Common myeloid progenitor, CD34-positive (primary cell): ENCODE measurements at regions not wholly inside any gene's neighbourhood (a gene's known extent, or its start where the extent isn't known, plus 50 kb on each side); places are given as distances from the start of the nearest gene placed in this dataset.

Experiments used
- CTCF ChIA-PET: fragments of 350-600 bp; sonication (Branson Sonifier 250); formaldehyde crosslinking; loops from one replicate; lab custom pipeline; 2021; ENCODE audit warnings: antibody characterized with exemption; lab: Charles Lee
- POLR2A ChIA-PET: fragments of 350-600 bp; sonication (Branson Sonifier 250); formaldehyde crosslinking; loops from one replicate; lab custom pipeline; 2021; ENCODE audit warnings: antibody characterized with exemption; lab: Charles Lee
- DNase-seq, 3 donors: peaks; one replicate each; pipeline versions ENCODE4 v3.0.0 to v3.0.0-alpha.2; 2013
- H3K27ac ChIP-seq, 2 experiments: 1 replicate in 1 of 2; 2 replicates in 1 of 2; pipeline ENCODE4 v1.7.0; 2013; ENCODE audit warnings: inconsistent platforms in 2 of 2, low read length in 2 of 2, mild to moderate bottlenecking in 2 of 2, low read depth in 1 of 2, moderate library complexity in 1 of 2; ENCODE audit not compliant: severe bottlenecking in 2 of 2, insufficient read depth in 1 of 2, poor library complexity in 1 of 2
- H3K27me3 ChIP-seq, 5 experiments: replicated peaks in 2 of 5; 1 replicate in 3 of 5; 2 replicates in 2 of 5; pipeline versions ENCODE4 v1.6.1 to v1.7.0; 2013; ENCODE audit warnings: low read length in 4 of 5, mild to moderate bottlenecking in 2 of 5, moderate library complexity in 2 of 5, inconsistent platforms in 1 of 5; ENCODE audit not compliant: insufficient read depth in 5 of 5, control insufficient read depth in 4 of 5
- H3K36me3 ChIP-seq, 4 experiments: 1 replicate in 2 of 4; 2 replicates in 2 of 4; pipeline versions ENCODE4 v1.6.1 to v1.7.0; 2013; ENCODE audit warnings: low read length in 3 of 4, control low read depth in 1 of 4, mild to moderate bottlenecking in 1 of 4; ENCODE audit not compliant: control insufficient read depth in 4 of 4, insufficient read depth in 4 of 4
- H3K4me1 ChIP-seq, 4 experiments: 1 replicate in 3 of 4; 2 replicates in 1 of 4; pipeline versions ENCODE4 v1.6.1 to v1.7.1; 2013; ENCODE audit warnings: low read length in 3 of 4, mild to moderate bottlenecking in 3 of 4, control low read depth in 1 of 4, inconsistent platforms in 1 of 4, moderate library complexity in 1 of 4; ENCODE audit not compliant: control insufficient read depth in 4 of 4, insufficient read depth in 4 of 4; ENCODE audit errors: control extremely low read depth in 1 of 4
- H3K4me3 ChIP-seq, 7 experiments: 1 replicate in 4 of 7; 2 replicates in 3 of 7; pipeline versions ENCODE4 v1.5.1 to v1.7.0; 2013; ENCODE audit warnings: mild to moderate bottlenecking in 7 of 7, low read length in 6 of 7, moderate library complexity in 6 of 7, inconsistent platforms in 2 of 7, low read depth in 2 of 7, control low read depth in 1 of 7; ENCODE audit not compliant: insufficient read depth in 4 of 7, control insufficient read depth in 1 of 7; ENCODE audit errors: extremely low read depth in 1 of 7
- H3K9me3 ChIP-seq, 5 experiments: 1 replicate in 4 of 5; 2 replicates in 1 of 5; pipeline versions ENCODE4 v1.6.1 to v1.7.1; 2013; ENCODE audit warnings: low read length in 4 of 5, mild to moderate bottlenecking in 2 of 5, inconsistent platforms in 1 of 5, low read depth in 1 of 5, moderate library complexity in 1 of 5; ENCODE audit not compliant: control insufficient read depth in 4 of 5, insufficient read depth in 2 of 5; ENCODE audit errors: control extremely low read depth in 1 of 5
- WGBS: methylation state at CpG from one replicate; pipeline ENCODE4 v1.1.5; 2013; ENCODE audit not compliant: insufficient coverage; 5-methylcytosine and 5-hydroxymethylcytosine counted together

DNA sequence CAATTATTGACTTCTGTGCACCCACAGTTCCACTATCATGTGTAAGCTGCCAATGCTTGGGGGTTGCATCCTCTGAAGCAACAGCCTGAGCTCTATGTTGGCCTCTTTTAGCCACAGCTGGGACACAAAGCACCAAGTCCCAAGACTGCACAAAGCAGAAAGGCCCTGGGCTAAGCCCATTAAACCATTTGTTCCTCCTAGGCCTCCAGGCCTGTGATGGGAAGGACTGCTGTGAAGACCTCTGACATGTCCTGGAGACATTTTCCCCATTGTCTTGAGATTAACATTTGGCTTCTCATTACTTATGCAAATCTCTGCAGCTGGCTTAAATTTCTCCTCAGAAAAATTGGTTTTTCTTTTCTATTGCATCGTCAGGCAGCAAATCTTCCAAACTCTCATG, 123.7 kb upstream of the DEPDC1 start:
- ChIA-PET CTCF (no interaction called here), POLR2A (no interaction called here)
- Histone ChIP-seq H3K9me3 (peaks cover 0 to 18% (median 8%) of the 10 kb centered on the region in 5 experiments), H3K4me3 (no peak overlapping the region), H3K27ac (no peak overlapping the region), H3K36me3 (no peaks in the 10 kb centered on the region), H3K27me3 (no peaks in the 10 kb centered on the region), H3K4me1 (no peaks in the 10 kb centered on the region)
- DNase-seq: no peak
- 100% methylated on average over 1 of the region's 1 CpG for WGBS

DNA sequence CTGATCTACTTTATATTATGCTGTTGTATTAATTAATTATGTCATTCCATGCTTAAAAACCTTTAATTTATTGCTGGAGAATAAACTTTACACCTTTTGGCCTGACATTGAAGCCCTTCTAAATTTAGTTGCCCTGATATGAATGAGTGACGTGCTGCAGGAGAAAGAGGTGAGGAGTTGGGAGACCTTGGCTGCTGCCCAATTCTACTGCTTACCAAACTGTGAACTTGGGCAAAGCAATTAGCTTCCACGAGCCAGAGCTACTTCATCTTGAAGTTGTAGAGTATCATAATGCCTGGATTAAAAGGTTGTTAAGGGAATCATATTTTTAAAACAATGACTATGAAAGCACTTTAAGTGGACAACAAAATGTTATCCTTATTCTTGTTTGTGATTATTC, 126.8 kb upstream of the DEPDC1 start:
- no peak overlapping the region for H3K4me3 ChIP-seq
- no peaks in the 10 kb centered on the region for H3K4me1 ChIP-seq
- 60% methylated on average over 1 of the region's 2 CpGs for WGBS
- no peak overlapping the region for H3K27ac ChIP-seq
- CTCF ChIA-PET: no interaction called here
- H3K36me3 ChIP-seq: no peaks in the 10 kb centered on the region
- peaks cover 0 to 16% (median 8%) of the 10 kb centered on the region in 5 experiments for H3K9me3 ChIP-seq
- no peak for DNase-seq
- no peaks in the 10 kb centered on the region for H3K27me3 ChIP-seq
- POLR2A ChIA-PET: no interaction called here

DNA sequence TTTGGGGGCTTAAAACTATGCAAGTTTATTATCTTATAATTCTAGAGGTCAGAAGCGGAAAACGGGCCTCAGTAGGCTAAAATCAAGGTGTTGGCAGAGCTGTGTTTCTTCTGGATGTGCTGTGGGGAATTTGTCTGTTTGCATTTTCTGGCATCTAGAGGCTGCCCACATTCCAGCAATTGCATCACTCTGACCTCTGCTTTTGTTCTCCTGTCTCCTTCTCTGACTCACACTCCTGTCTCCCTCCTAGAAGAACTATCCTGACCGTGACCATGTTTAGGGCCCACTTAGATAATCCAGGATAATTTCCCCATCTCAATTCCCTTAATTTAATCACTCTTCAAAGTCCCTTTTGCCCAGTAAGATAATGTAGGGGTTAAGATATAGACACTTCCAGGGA, 127.4 kb upstream of the DEPDC1 start:
- no peak overlapping the region for H3K4me3 ChIP-seq
- H3K27me3 ChIP-seq: no peaks in the 10 kb centered on the region
- no peak for DNase-seq
- no peak overlapping the region for H3K27ac ChIP-seq
- CTCF ChIA-PET: no interaction called here
- POLR2A ChIA-PET: no interaction called here
- H3K9me3 ChIP-seq: peaks cover 0 to 16% (median 8%) of the 10 kb centered on the region in 5 experiments
- 90% methylated on average over 2 of the region's 3 CpGs for WGBS
- H3K36me3 ChIP-seq: no peaks in the 10 kb centered on the region
- no peaks in the 10 kb centered on the region for H3K4me1 ChIP-seq

GRCh38 chr1:68625624-68626023, 128.7 kb upstream of the DEPDC1 start:
- CTCF ChIA-PET: no interaction called here
- no CpG with 5 or more reads among the region's 1 CpG for WGBS
- Histone ChIP-seq H3K4me3 (no peak overlapping the region), H3K27me3 (no peaks in the 10 kb centered on the region), H3K36me3 (no peaks in the 10 kb centered on the region), H3K9me3 (peaks cover 0 to 9% (median 1%) of the 10 kb centered on the region in 5 experiments), H3K27ac (no peak overlapping the region), H3K4me1 (no peaks in the 10 kb centered on the region)
- POLR2A ChIA-PET: no interaction called here
- no peak for DNase-seq

- Histone ChIP-seq H3K27ac (no peak overlapping the region), H3K9me3 (no peaks in the 10 kb centered on the region), H3K27me3 (no peaks in the 10 kb centered on the region), H3K4me3 (no peak overlapping the region), H3K36me3 (no peaks in the 10 kb centered on the region), H3K4me1 (no peaks in the 10 kb centered on the region)
- WGBS: 78% methylated on average over 3 of the region's 4 CpGs
- POLR2A ChIA-PET: no interaction called here
- peak in 2 of 3 donors; percentile 14 to 59 for DNase-seq
- CTCF ChIA-PET: no interaction called here
Observed at GRCh38 chr1:68633141-68633919, 136.4 kb upstream of the DEPDC1 start.

DNA sequence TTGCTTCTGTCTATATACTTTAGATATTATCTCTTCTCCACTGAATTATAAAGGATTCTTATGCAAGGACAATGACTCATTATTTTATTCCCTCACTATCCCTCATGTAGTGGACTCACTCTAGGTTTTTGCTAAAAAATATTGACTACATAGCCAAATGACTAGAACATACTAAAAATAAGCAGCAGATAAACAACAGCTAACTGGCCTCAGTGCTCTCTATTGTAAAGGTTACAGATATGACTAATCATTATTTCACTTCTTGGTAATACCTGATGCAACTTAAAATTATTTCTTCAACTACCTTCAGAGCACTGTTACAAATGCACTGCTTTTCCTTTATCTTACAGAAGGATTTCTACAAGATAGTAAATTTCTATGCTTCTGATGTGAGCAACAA, 147.6 kb upstream of the DEPDC1 start:
- no peaks in the 10 kb centered on the region for H3K4me1 ChIP-seq
- H3K9me3 ChIP-seq: no peaks in the 10 kb centered on the region
- ChIA-PET CTCF (no interaction called here), POLR2A (no interaction called here)
- no peak for DNase-seq
- no peaks in the 10 kb centered on the region for H3K27me3 ChIP-seq
- H3K4me3 ChIP-seq: no peak overlapping the region
- H3K27ac ChIP-seq: no peak overlapping the region
- H3K36me3 ChIP-seq: no peaks in the 10 kb centered on the region

DNA sequence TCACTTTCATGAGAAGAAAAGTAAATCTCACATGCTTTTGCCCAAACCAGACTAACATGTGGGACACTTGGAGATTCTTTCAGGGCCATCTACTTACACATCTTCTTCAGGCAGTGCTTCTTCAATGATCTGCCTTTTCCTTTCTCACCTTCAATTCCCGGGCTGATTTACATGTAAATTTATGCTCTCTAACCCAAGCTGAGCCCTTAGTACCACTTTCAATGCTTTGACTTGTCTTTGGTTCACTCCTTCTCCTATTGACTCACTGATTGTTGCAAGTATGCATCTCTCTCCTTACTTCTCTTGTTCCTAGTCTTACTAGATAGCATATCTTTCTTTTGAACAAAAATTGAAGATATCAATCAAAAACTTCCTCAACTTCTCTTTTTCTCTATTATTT, 154.2 kb upstream of the DEPDC1 start:
- WGBS: 94% methylated on average over 1 of the region's 1 CpG
- ChIA-PET POLR2A (no interaction called here), CTCF (no interaction called here)
- Histone ChIP-seq H3K4me3 (no peak overlapping the region), H3K4me1 (no peaks in the 10 kb centered on the region), H3K27ac (no peak overlapping the region), H3K36me3 (no peaks in the 10 kb centered on the region), H3K27me3 (no peaks in the 10 kb centered on the region), H3K9me3 (no peaks in the 10 kb centered on the region)
- DNase-seq: no peak
